WTC11 (cell line): ENCODE measurements at regions not wholly inside any gene's neighbourhood (a gene's known extent, or its start where the extent isn't known, plus 50 kb on each side); places are given as distances from the start of the nearest gene placed in this dataset.

Source experiments
- ESRRA ChIP-seq: sonication (generic); formaldehyde crosslinking; IDR thresholded peaks from 2 replicates; pipeline ENCODE4 v1.8.1; 2022; ENCODE audit warnings: mild to moderate bottlenecking, missing genetic modification reagents, borderline replicate concordance
- FOXP1 ChIP-seq: sonication (generic); formaldehyde crosslinking; IDR thresholded peaks from 2 replicates; pipeline ENCODE4 v1.8.0; 2022; ENCODE audit warnings: missing genetic modification reagents, mild to moderate bottlenecking, moderate library complexity, borderline replicate concordance
- NFYB ChIP-seq: sonication (generic); formaldehyde crosslinking; conservative IDR thresholded peaks from 2 replicates; pipeline ENCODE4 v1.8.0; 2022; ENCODE audit warnings: low read depth, missing genetic modification reagents
- TP53 ChIP-seq: sonication (generic); formaldehyde crosslinking; IDR thresholded peaks from 2 replicates; pipeline ENCODE4 v1.8.1; 2023; ENCODE audit warnings: mild to moderate bottlenecking, missing genetic modification reagents
- ZNF121 ChIP-seq: sonication (generic); formaldehyde crosslinking; IDR thresholded peaks from 2 replicates; pipeline ENCODE4 v1.8.0; 2023; ENCODE audit warnings: missing genetic modification reagents
- ZNF396 ChIP-seq: fragments of 250-450 bp; sonication (Bioruptor Pico); IDR thresholded peaks from 2 replicates; pipeline ENCODE4 v1.8.0; 2021; ENCODE audit warnings: mild to moderate bottlenecking, moderate library complexity, borderline replicate concordance
- TF ChIP-seq, protein P1 (sequence below): sonication (generic); formaldehyde crosslinking; IDR thresholded peaks from 2 replicates; pipeline ENCODE4 v1.8.1; 2023; ENCODE audit warnings: mild to moderate bottlenecking, missing genetic modification reagents, moderate library complexity
- TF ChIP-seq, protein P2 (sequence below): fragments of 200-600 bp; IDR thresholded peaks from 2 replicates; pipeline ENCODE4 v1.8.0; 2022; ENCODE audit warnings: antibody characterized with exemption
- TF ChIP-seq, protein P3 (sequence below): sonication (generic); formaldehyde crosslinking; IDR thresholded peaks from 2 replicates; pipeline ENCODE4 v1.8.1; 2023; ENCODE audit warnings: mild to moderate bottlenecking, missing genetic modification reagents
- TF ChIP-seq, protein P4 (sequence below): sonication (generic); formaldehyde crosslinking; IDR thresholded peaks from 2 replicates; pipeline ENCODE4 v1.8.1; 2023; ENCODE audit warnings: mild to moderate bottlenecking, missing genetic modification reagents, borderline replicate concordance

DNA sequence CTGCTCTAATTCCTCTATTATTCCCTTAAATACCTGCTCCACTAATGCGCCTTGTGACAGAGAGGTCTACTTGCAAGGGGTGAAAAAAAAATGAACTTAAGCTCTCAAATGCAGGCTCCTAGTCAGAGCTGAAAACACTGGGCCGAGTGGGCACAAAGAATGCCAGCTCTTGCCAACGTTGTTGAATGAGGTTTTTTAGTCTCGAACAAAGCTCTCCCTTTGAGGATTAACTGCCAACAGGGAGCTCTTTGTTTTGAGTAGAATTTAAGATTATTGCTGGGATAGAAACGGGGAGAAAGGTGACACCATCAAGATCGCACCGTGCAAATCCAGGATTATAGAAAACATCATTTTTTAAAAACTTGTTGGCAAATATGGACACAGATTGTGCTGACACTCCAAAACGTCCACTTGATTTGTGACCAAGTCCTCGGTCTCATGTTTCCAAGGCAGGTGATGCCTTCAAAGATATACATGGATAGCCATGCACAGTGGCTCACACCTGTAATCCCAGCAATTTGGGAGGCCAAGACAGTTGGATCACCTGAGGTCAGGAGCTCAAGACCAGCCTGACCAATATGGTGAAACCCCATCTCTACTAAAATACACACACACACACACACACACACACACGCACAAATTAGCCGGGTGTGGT is 163.2 kb downstream of the BMP7 start:
- TF ChIP-seq, protein P1, sequence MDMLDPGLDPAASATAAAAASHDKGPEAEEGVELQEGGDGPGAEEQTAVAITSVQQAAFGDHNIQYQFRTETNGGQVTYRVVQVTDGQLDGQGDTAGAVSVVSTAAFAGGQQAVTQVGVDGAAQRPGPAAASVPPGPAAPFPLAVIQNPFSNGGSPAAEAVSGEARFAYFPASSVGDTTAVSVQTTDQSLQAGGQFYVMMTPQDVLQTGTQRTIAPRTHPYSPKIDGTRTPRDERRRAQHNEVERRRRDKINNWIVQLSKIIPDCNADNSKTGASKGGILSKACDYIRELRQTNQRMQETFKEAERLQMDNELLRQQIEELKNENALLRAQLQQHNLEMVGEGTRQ (CRISPR knock-in tag), result no peak
- TF ChIP-seq ESRRA (CRISPR knock-in tag) (no peak), ZNF121 (no peak), ZNF396 (no peak), TP53 (CRISPR knock-in tag) (no peak), NFYB (CRISPR knock-in tag) (no peak), FOXP1 (no peak)
- TF ChIP-seq, protein P2, sequence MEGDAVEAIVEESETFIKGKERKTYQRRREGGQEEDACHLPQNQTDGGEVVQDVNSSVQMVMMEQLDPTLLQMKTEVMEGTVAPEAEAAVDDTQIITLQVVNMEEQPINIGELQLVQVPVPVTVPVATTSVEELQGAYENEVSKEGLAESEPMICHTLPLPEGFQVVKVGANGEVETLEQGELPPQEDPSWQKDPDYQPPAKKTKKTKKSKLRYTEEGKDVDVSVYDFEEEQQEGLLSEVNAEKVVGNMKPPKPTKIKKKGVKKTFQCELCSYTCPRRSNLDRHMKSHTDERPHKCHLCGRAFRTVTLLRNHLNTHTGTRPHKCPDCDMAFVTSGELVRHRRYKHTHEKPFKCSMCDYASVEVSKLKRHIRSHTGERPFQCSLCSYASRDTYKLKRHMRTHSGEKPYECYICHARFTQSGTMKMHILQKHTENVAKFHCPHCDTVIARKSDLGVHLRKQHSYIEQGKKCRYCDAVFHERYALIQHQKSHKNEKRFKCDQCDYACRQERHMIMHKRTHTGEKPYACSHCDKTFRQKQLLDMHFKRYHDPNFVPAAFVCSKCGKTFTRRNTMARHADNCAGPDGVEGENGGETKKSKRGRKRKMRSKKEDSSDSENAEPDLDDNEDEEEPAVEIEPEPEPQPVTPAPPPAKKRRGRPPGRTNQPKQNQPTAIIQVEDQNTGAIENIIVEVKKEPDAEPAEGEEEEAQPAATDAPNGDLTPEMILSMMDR, result no peak
- TF ChIP-seq, protein P3, sequence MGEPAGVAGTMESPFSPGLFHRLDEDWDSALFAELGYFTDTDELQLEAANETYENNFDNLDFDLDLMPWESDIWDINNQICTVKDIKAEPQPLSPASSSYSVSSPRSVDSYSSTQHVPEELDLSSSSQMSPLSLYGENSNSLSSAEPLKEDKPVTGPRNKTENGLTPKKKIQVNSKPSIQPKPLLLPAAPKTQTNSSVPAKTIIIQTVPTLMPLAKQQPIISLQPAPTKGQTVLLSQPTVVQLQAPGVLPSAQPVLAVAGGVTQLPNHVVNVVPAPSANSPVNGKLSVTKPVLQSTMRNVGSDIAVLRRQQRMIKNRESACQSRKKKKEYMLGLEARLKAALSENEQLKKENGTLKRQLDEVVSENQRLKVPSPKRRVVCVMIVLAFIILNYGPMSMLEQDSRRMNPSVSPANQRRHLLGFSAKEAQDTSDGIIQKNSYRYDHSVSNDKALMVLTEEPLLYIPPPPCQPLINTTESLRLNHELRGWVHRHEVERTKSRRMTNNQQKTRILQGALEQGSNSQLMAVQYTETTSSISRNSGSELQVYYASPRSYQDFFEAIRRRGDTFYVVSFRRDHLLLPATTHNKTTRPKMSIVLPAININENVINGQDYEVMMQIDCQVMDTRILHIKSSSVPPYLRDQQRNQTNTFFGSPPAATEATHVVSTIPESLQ (CRISPR knock-in tag), result no peak
- TF ChIP-seq, protein P4, sequence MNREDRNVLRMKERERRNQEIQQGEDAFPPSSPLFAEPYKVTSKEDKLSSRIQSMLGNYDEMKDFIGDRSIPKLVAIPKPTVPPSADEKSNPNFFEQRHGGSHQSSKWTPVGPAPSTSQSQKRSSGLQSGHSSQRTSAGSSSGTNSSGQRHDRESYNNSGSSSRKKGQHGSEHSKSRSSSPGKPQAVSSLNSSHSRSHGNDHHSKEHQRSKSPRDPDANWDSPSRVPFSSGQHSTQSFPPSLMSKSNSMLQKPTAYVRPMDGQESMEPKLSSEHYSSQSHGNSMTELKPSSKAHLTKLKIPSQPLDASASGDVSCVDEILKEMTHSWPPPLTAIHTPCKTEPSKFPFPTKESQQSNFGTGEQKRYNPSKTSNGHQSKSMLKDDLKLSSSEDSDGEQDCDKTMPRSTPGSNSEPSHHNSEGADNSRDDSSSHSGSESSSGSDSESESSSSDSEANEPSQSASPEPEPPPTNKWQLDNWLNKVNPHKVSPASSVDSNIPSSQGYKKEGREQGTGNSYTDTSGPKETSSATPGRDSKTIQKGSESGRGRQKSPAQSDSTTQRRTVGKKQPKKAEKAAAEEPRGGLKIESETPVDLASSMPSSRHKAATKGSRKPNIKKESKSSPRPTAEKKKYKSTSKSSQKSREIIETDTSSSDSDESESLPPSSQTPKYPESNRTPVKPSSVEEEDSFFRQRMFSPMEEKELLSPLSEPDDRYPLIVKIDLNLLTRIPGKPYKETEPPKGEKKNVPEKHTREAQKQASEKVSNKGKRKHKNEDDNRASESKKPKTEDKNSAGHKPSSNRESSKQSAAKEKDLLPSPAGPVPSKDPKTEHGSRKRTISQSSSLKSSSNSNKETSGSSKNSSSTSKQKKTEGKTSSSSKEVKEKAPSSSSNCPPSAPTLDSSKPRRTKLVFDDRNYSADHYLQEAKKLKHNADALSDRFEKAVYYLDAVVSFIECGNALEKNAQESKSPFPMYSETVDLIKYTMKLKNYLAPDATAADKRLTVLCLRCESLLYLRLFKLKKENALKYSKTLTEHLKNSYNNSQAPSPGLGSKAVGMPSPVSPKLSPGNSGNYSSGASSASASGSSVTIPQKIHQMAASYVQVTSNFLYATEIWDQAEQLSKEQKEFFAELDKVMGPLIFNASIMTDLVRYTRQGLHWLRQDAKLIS (CRISPR knock-in tag), result no peak
